K562 (cell line): ENCODE measurements at regions not wholly inside any gene's neighbourhood (a gene's known extent, or its start where the extent isn't known, plus 50 kb on each side); places are given as distances from the start of the nearest gene placed in this dataset.
A peak's percentile ranks its signal among the peaks of the same experiment; 100 is the strongest.

ENCODE experiments used
- AFF1 ChIP-seq, 2 experiments: fragments of 450-650 bp; IDR thresholded peaks; 2 replicates each; pipeline ENCODE4 v1.6.1; 2018; ENCODE audit warnings: mild to moderate bottlenecking in 2 of 2, low read depth in 1 of 2; ENCODE audit not compliant: partially characterized antibody in 2 of 2
- ATF3 ChIP-seq, 2 experiments: fragments of 450-650 bp in 1 of 2; sonication (generic) in 1 of 2; formaldehyde crosslinking in 1 of 2; IDR thresholded peaks in 1 of 2; conservative IDR thresholded peaks in 1 of 2; 2 replicates each; pipeline versions ENCODE4 v1.6.1 to v1.8.1; 2016 to 2023; ENCODE audit warnings: mild to moderate bottlenecking in 2 of 2, moderate library complexity in 2 of 2, inconsistent platforms in 1 of 2, missing genetic modification reagents in 1 of 2
- BHLHE40 ChIP-seq: IDR thresholded peaks from 2 replicates; pipeline ENCODE4 v1.6.1; 2011; ENCODE audit warnings: low read length, improper control_type of control experiment
- BRF1 ChIP-seq: IDR thresholded peaks from 3 replicates; pipeline ENCODE4 v1.6.1; 2011; ENCODE audit warnings: borderline replicate concordance, mild to moderate bottlenecking; ENCODE audit not compliant: insufficient read length; ENCODE audit errors: extremely low read depth
- C11orf30 ChIP-seq: fragments of 450-650 bp; IDR thresholded peaks from 2 replicates; pipeline ENCODE4 v1.6.1; 2016; ENCODE audit warnings: low read depth, mild to moderate bottlenecking
- CHD2 ChIP-seq: IDR thresholded peaks from 2 replicates; pipeline ENCODE4 v1.6.1; 2011; ENCODE audit warnings: low read depth, low read length
- CREM ChIP-seq: IDR thresholded peaks from 2 replicates; pipeline ENCODE4 v1.6.1; 2014; ENCODE audit warnings: antibody characterized with exemption, low read depth
- ELF2 ChIP-seq: fragments of 250-450 bp; sonication (Bioruptor Pico); IDR thresholded peaks from 2 replicates; pipeline ENCODE4 v1.5.0; 2021; ENCODE audit warnings: mild to moderate bottlenecking
- JUND ChIP-seq, 2 experiments: IDR thresholded peaks; 2 replicates in 1 of 2; 3 replicates in 1 of 2; pipeline ENCODE4 v1.6.1; 2011; ENCODE audit warnings: borderline replicate concordance in 2 of 2, low read depth in 2 of 2, low read length in 2 of 2, improper control_type of control experiment in 1 of 2, missing biosample characterization in 1 of 2, missing genetic modification characterization in 1 of 2, missing genetic modification reagents in 1 of 2
- MNT ChIP-seq, 2 experiments: fragments of 450-650 bp; conservative IDR thresholded peaks; 2 replicates each; pipeline ENCODE4 v1.6.1; 2017; ENCODE audit warnings: mild to moderate bottlenecking in 2 of 2, moderate library complexity in 2 of 2
- MYBL2 ChIP-seq, 2 experiments: fragments of 450-650 bp in 1 of 2; sonication (generic) in 1 of 2; formaldehyde crosslinking in 1 of 2; IDR thresholded peaks; 2 replicates each; pipeline versions ENCODE4 v1.6.1 to v1.8.1; 2017 to 2022; ENCODE audit warnings: borderline replicate concordance in 1 of 2, inconsistent platforms in 1 of 2, low read depth in 1 of 2, mild to moderate bottlenecking in 1 of 2, missing genetic modification reagents in 1 of 2, moderate library complexity in 1 of 2
- SMARCE1 ChIP-seq: fragments of 450-650 bp; IDR thresholded peaks from 2 replicates; pipeline ENCODE4 v1.7.1; 2016; ENCODE audit warnings: mild to moderate bottlenecking
- WHSC1 ChIP-seq: IDR thresholded peaks from one replicate; pipeline ENCODE4 v1.6.1; 2012; ENCODE audit warnings: low read length, control low read depth, inconsistent platforms
- ZNF146 ChIP-seq: IDR thresholded peaks from one replicate; pipeline ENCODE4 v1.6.1; 2018; ENCODE audit warnings: missing compliant biosample characterization; ENCODE audit not compliant: unreplicated experiment
- ZNF347 ChIP-seq: fragments of 450-650 bp; formaldehyde crosslinking; IDR thresholded peaks from 2 replicates; pipeline ENCODE4 v1.4.0; 2020; ENCODE audit warnings: low read depth, mild to moderate bottlenecking, moderate library complexity
- ZNF766 ChIP-seq: fragments of 200-800 bp; sonication (Bioruptor generic); conservative IDR thresholded peaks from 2 replicates; pipeline ENCODE4 v1.6.1; 2016; ENCODE audit warnings: missing genetic modification characterization, missing compliant biosample characterization
- ZNF778 ChIP-seq: fragments of 450-650 bp; formaldehyde crosslinking; IDR thresholded peaks from 2 replicates; pipeline ENCODE4 v1.4.0; 2020; ENCODE audit warnings: mild to moderate bottlenecking, moderate library complexity
- ZSCAN32 ChIP-seq: fragments of 450-650 bp; formaldehyde crosslinking; IDR thresholded peaks from 2 replicates; pipeline ENCODE4 v1.4.0; 2020; ENCODE audit warnings: mild to moderate bottlenecking, moderate library complexity

GRCh38 chr2:195486987-195487644, 169.9 kb upstream of the SLC39A10 start (continued):
- TF ChIP-seq ATF3 (IDR thresholded peaks at IDR 0.05) (peak; percentile 96), ATF3 (CRISPR knock-in tag; conservative IDR thresholded peaks at IDR 0.05) (peak; percentile 67; the same call in 1 of the 2 replicates), MYBL2 (IDR thresholded peaks at IDR 0.05; ENCODE audit: low read depth) (peak; percentile 74), MYBL2 (CRISPR knock-in tag; IDR thresholded peaks at IDR 0.05; ENCODE audit: borderline replicate concordance) (no peak), CHD2 (no peak), JUND (IDR thresholded peaks at IDR 0.05; ENCODE audit: borderline replicate concordance, low read depth, low read length) (peak; percentile 98), JUND (tag; IDR thresholded peaks at IDR 0.05; ENCODE audit: borderline replicate concordance, low read depth, low read length) (peak; percentile 95; the same call in 2 of the 3 replicates), ELF2 (CRISPR knock-in tag) (no peak), AFF1 (IDR thresholded peaks at IDR 0.05; ENCODE audit: low read depth in 1 of 2, partially characterized antibody in 2 of 2) (peak in 1 of 2 experiments; percentile 37), ZNF778 (CRISPR knock-in tag) (no peak), C11orf30 (peak; percentile 58), BRF1 (no peak), ZNF766 (peak; percentile 64), ZSCAN32 (no peak), ZNF347 (CRISPR knock-in tag) (no peak), SMARCE1 (peak; percentile 96), WHSC1 (no peak), BHLHE40 (peak; percentile 14; the same call in 1 of the 2 replicates), CREM (peak; percentile 31; the same call in 1 of the 2 replicates), ZNF146 (CRISPR knock-in tag) (no peak), MNT (conservative IDR thresholded peaks at IDR 0.05) (0 out of 4 replicates have a peak, but pooled peaks of 1 of the 2 experiments have one; percentile 37)
